Central memory CD8-positive, alpha-beta T cell (primary cell): ENCODE measurements at regions not wholly inside any gene's neighbourhood (a gene's known extent, or its start where the extent isn't known, plus 50 kb on each side); places are given as distances from the start of the nearest gene placed in this dataset.

Source experiments
- ATAC-seq: fragments of 150-1000 bp; cut with Tn5 transposase; replicated peaks from 2 replicates; pipeline ENCODE4 v1.10.0; 2022; ENCODE audit warnings: mild to moderate bottlenecking, moderate FRiP score, moderate number of reproducible peaks; ENCODE audit not compliant: poor library complexity, severe bottlenecking; ENCODE audit errors: extremely low read depth
- DNase-seq, 2 donors: peaks; one replicate each; pipeline ENCODE4 v3.0.0; 2021; ENCODE audit warnings: low spot score in 2 of 2
- H3K27ac Mint-ChIP-seq: one replicate; pipeline ENCODE4 v1.8.0; 2022; ENCODE audit warnings: low read depth, mild to moderate bottlenecking, moderate library complexity, mixed read lengths
- H3K27me3 Mint-ChIP-seq: one replicate; pipeline ENCODE4 v1.8.0; 2022; ENCODE audit warnings: mixed read lengths
- H3K36me3 Mint-ChIP-seq: one replicate; pipeline ENCODE4 v1.8.0; 2022; ENCODE audit warnings: mild to moderate bottlenecking, moderate library complexity, mixed read lengths; ENCODE audit not compliant: insufficient read depth
- H3K4me1 Mint-ChIP-seq: one replicate; pipeline ENCODE4 v1.8.0; 2022; ENCODE audit warnings: mixed read lengths
- H3K4me3 Mint-ChIP-seq: one replicate; pipeline ENCODE4 v1.8.0; 2022; ENCODE audit warnings: mild to moderate bottlenecking, moderate library complexity, mixed read lengths
- H3K9me3 Mint-ChIP-seq: one replicate; pipeline ENCODE4 v1.8.0; 2022; ENCODE audit warnings: mixed read lengths

GRCh38 chr3:181872887-181873286 is 161.2 kb downstream of the SOX2 start:
- H3K9me3 Mint-ChIP-seq: no peaks in the 10 kb centered on the region
- H3K4me3 Mint-ChIP-seq: no peak overlapping the region
- H3K4me1 Mint-ChIP-seq: no peaks in the 10 kb centered on the region
- no peak for DNase-seq
- no peaks in the 10 kb centered on the region for H3K27me3 Mint-ChIP-seq
- H3K27ac Mint-ChIP-seq: no peak overlapping the region
- H3K36me3 Mint-ChIP-seq: no peaks in the 10 kb centered on the region
- ATAC-seq: no peak

GRCh38 chr3:181879926-181880325 is 168.2 kb downstream of the SOX2 start:
- H3K27me3 Mint-ChIP-seq: no peaks in the 10 kb centered on the region
- H3K9me3 Mint-ChIP-seq: no peaks in the 10 kb centered on the region
- no peaks in the 10 kb centered on the region for H3K36me3 Mint-ChIP-seq
- H3K27ac Mint-ChIP-seq: no peak overlapping the region
- H3K4me1 Mint-ChIP-seq: no peaks in the 10 kb centered on the region
- no peak for ATAC-seq
- no peak for DNase-seq
- H3K4me3 Mint-ChIP-seq: no peak overlapping the region

- Mint-ChIP-seq H3K36me3 (no peaks in the 10 kb centered on the region), H3K4me3 (no peak overlapping the region), H3K27me3 (no peaks in the 10 kb centered on the region), H3K9me3 (no peaks in the 10 kb centered on the region), H3K4me1 (no peaks in the 10 kb centered on the region), H3K27ac (no peak overlapping the region)
- ATAC-seq (no peak), DNase-seq (no peak)
These were observed 168.6 kb downstream of the SOX2 start for GRCh38 chr3:181880331-181880730.

- H3K27ac Mint-ChIP-seq: no peak overlapping the region
- no peak overlapping the region for H3K4me3 Mint-ChIP-seq
- no peaks in the 10 kb centered on the region for H3K36me3 Mint-ChIP-seq
- no peak for ATAC-seq
- H3K4me1 Mint-ChIP-seq: no peaks in the 10 kb centered on the region
- H3K27me3 Mint-ChIP-seq: no peaks in the 10 kb centered on the region
- no peaks in the 10 kb centered on the region for H3K9me3 Mint-ChIP-seq
- no peak for DNase-seq
These were observed 170.0 kb downstream of the SOX2 start for GRCh38 chr3:181881749-181882148.

GRCh38 chr3:181885868-181886630 is 174.3 kb downstream of the SOX2 start:
- H3K4me3 Mint-ChIP-seq: no peak overlapping the region
- ATAC-seq (no peak), DNase-seq (no peak)
- no peak overlapping the region for H3K27ac Mint-ChIP-seq
- no peaks in the 10 kb centered on the region for H3K36me3 Mint-ChIP-seq
- no peaks in the 10 kb centered on the region for H3K27me3 Mint-ChIP-seq
- H3K9me3 Mint-ChIP-seq: no peaks in the 10 kb centered on the region
- no peaks in the 10 kb centered on the region for H3K4me1 Mint-ChIP-seq

GRCh38 chr3:181886676-181887075 is 175.0 kb downstream of the SOX2 start:
- ATAC-seq: no peak
- no peaks in the 10 kb centered on the region for H3K27me3 Mint-ChIP-seq
- no peak for DNase-seq
- H3K27ac Mint-ChIP-seq: no peak overlapping the region
- no peaks in the 10 kb centered on the region for H3K36me3 Mint-ChIP-seq
- no peaks in the 10 kb centered on the region for H3K4me1 Mint-ChIP-seq
- H3K9me3 Mint-ChIP-seq: no peaks in the 10 kb centered on the region
- H3K4me3 Mint-ChIP-seq: no peak overlapping the region

- H3K4me3 Mint-ChIP-seq: no peak overlapping the region
- no peak for ATAC-seq
- no peak overlapping the region for H3K27ac Mint-ChIP-seq
- no peaks in the 10 kb centered on the region for H3K27me3 Mint-ChIP-seq
- no peak for DNase-seq
- no peaks in the 10 kb centered on the region for H3K9me3 Mint-ChIP-seq
- H3K36me3 Mint-ChIP-seq: no peaks in the 10 kb centered on the region
- H3K4me1 Mint-ChIP-seq: no peaks in the 10 kb centered on the region
These were observed 176.0 kb downstream of the SOX2 start for GRCh38 chr3:181887685-181888084.

GRCh38 chr3:181888234-181888633 is 176.5 kb downstream of the SOX2 start:
- Mint-ChIP-seq H3K4me1 (no peaks in the 10 kb centered on the region), H3K36me3 (no peaks in the 10 kb centered on the region), H3K27ac (no peak overlapping the region), H3K27me3 (no peaks in the 10 kb centered on the region), H3K9me3 (no peaks in the 10 kb centered on the region), H3K4me3 (no peak overlapping the region)
- ATAC-seq (no peak), DNase-seq (no peak)

GRCh38 chr3:181892848-181893247 is 181.1 kb downstream of the SOX2 start:
- DNase-seq (no peak), ATAC-seq (no peak)
- Mint-ChIP-seq H3K27ac (no peak overlapping the region), H3K9me3 (no peaks in the 10 kb centered on the region), H3K36me3 (no peaks in the 10 kb centered on the region), H3K4me1 (no peaks in the 10 kb centered on the region), H3K4me3 (no peak overlapping the region), H3K27me3 (no peaks in the 10 kb centered on the region)

GRCh38 chr3:181896605-181897004 is 184.9 kb downstream of the SOX2 start:
- no peaks in the 10 kb centered on the region for H3K9me3 Mint-ChIP-seq
- ATAC-seq: no peak
- H3K36me3 Mint-ChIP-seq: no peaks in the 10 kb centered on the region
- no peak for DNase-seq
- H3K27ac Mint-ChIP-seq: no peak overlapping the region
- no peaks in the 10 kb centered on the region for H3K27me3 Mint-ChIP-seq
- no peak overlapping the region for H3K4me3 Mint-ChIP-seq
- no peaks in the 10 kb centered on the region for H3K4me1 Mint-ChIP-seq

GRCh38 chr3:181899702-181900101 is 188.0 kb downstream of the SOX2 start:
- no peaks in the 10 kb centered on the region for H3K36me3 Mint-ChIP-seq
- no peaks in the 10 kb centered on the region for H3K9me3 Mint-ChIP-seq
- H3K27me3 Mint-ChIP-seq: no peaks in the 10 kb centered on the region
- H3K27ac Mint-ChIP-seq: no peak overlapping the region
- no peak overlapping the region for H3K4me3 Mint-ChIP-seq
- ATAC-seq (no peak), DNase-seq (no peak)
- H3K4me1 Mint-ChIP-seq: no peaks in the 10 kb centered on the region

- H3K4me1 Mint-ChIP-seq: no peaks in the 10 kb centered on the region
- DNase-seq (no peak), ATAC-seq (no peak)
- no peaks in the 10 kb centered on the region for H3K9me3 Mint-ChIP-seq
- no peaks in the 10 kb centered on the region for H3K36me3 Mint-ChIP-seq
- H3K27ac Mint-ChIP-seq: no peak overlapping the region
- H3K4me3 Mint-ChIP-seq: no peak overlapping the region
- no peaks in the 10 kb centered on the region for H3K27me3 Mint-ChIP-seq
These were observed 189.9 kb downstream of the SOX2 start for GRCh38 chr3:181901626-181902025.

- ATAC-seq (no peak), DNase-seq (no peak)
- no peak overlapping the region for H3K4me3 Mint-ChIP-seq
- no peaks in the 10 kb centered on the region for H3K4me1 Mint-ChIP-seq
- no peaks in the 10 kb centered on the region for H3K27me3 Mint-ChIP-seq
- H3K27ac Mint-ChIP-seq: no peak overlapping the region
- peaks cover 6% of the 10 kb centered on the region for H3K9me3 Mint-ChIP-seq
- H3K36me3 Mint-ChIP-seq: no peaks in the 10 kb centered on the region
These were observed 194.6 kb downstream of the SOX2 start for GRCh38 chr3:181906338-181906737.
